ENCODE measurements at regions not wholly inside any gene's neighbourhood (a gene's known extent, or its start where the extent isn't known, plus 50 kb on each side); places are given as distances from the start of the nearest gene placed in this dataset.
A peak's percentile ranks its signal among the peaks of the same experiment; 100 is the strongest.

GRCh38 chr9:10674586-10674985, 61.8 kb upstream of the PTPRD start:
- Histone ChIP-seq H3K27me3 (replicated peaks) (no peaks in the 10 kb centered on the region), H3K27ac (no peak overlapping the region), H3K4me3 (ENCODE audit: low read depth, low read length) (no peak overlapping the region), H3K36me3 (replicated peaks) (no peaks in the 10 kb centered on the region)
- no peak for DNase-seq
- no peak for TF ChIP-seq CTCF (IDR thresholded peaks at IDR 0.05; ENCODE audit: low read depth, low read length, missing control alignments)
- in situ Hi-C loops (cut with HindIII; ENCODE audit: low pct_ligation_motif_present, low sequenced_read_pairs) = no loop called here

- in situ Hi-C loops (cut with HindIII; ENCODE audit: low pct_ligation_motif_present, low sequenced_read_pairs) = no loop called here
- DNase-seq = no peak
- TF ChIP-seq CTCF (IDR thresholded peaks at IDR 0.05; ENCODE audit: low read depth, low read length, missing control alignments) = no peak
These were observed 65.2 kb upstream of the PTPRD start for GRCh38 chr9:10678010-10678409.

GRCh38 chr9:10678790-10679189, 66.0 kb upstream of the PTPRD start:
- in situ Hi-C loops (cut with HindIII; ENCODE audit: low pct_ligation_motif_present, low sequenced_read_pairs) = no loop called here
- H3K27ac ChIP-seq = peak overlapping the region; percentile 86
- no peaks in the 10 kb centered on the region for H3K27me3 ChIP-seq (replicated peaks)
- H3K36me3 ChIP-seq (replicated peaks) = no peaks in the 10 kb centered on the region
- TF ChIP-seq CTCF (IDR thresholded peaks at IDR 0.05; ENCODE audit: low read depth, low read length, missing control alignments) = no peak
- no peak overlapping the region for H3K4me3 ChIP-seq (ENCODE audit: low read depth, low read length)
- peak; percentile 75 for DNase-seq

More at GRCh38 chr9:10678010-10678409, 65.2 kb upstream of the PTPRD start:
- Histone ChIP-seq H3K4me3 (ENCODE audit: low read depth, low read length) (no peak overlapping the region), H3K27me3 (replicated peaks) (no peaks in the 10 kb centered on the region), H3K27ac (peak overlapping the region; percentile 86), H3K36me3 (replicated peaks) (no peaks in the 10 kb centered on the region)

GRCh38 chr9:10686943-10687342, 74.1 kb upstream of the PTPRD start:
- TF ChIP-seq CTCF (IDR thresholded peaks at IDR 0.05; ENCODE audit: low read depth, low read length, missing control alignments) = no peak
- H3K27ac ChIP-seq = no peak overlapping the region
- H3K4me3 ChIP-seq (ENCODE audit: low read depth, low read length) = no peak overlapping the region
- in situ Hi-C loops (cut with HindIII; ENCODE audit: low pct_ligation_motif_present, low sequenced_read_pairs) = no loop called here
- H3K36me3 ChIP-seq (replicated peaks) = no peaks in the 10 kb centered on the region
- H3K27me3 ChIP-seq (replicated peaks) = no peaks in the 10 kb centered on the region
- DNase-seq = no peak

- no peak for TF ChIP-seq CTCF (IDR thresholded peaks at IDR 0.05; ENCODE audit: low read depth, low read length, missing control alignments)
- no peak overlapping the region for H3K4me3 ChIP-seq (ENCODE audit: low read depth, low read length)
- no peaks in the 10 kb centered on the region for H3K27me3 ChIP-seq (replicated peaks)
- DNase-seq = no peak
- in situ Hi-C loops (cut with HindIII; ENCODE audit: low pct_ligation_motif_present, low sequenced_read_pairs) = no loop called here
- H3K36me3 ChIP-seq (replicated peaks) = no peaks in the 10 kb centered on the region
- H3K27ac ChIP-seq = no peak overlapping the region
These were observed 77.7 kb upstream of the PTPRD start for GRCh38 chr9:10690546-10690945.

GRCh38 chr9:10697044-10697443, 84.2 kb upstream of the PTPRD start:
- no peak overlapping the region for H3K4me3 ChIP-seq (ENCODE audit: low read depth, low read length)
- no peak for DNase-seq
- no peak overlapping the region for H3K27ac ChIP-seq
- no peak for TF ChIP-seq CTCF (IDR thresholded peaks at IDR 0.05; ENCODE audit: low read depth, low read length, missing control alignments)
- in situ Hi-C loops (cut with HindIII; ENCODE audit: low pct_ligation_motif_present, low sequenced_read_pairs) = no loop called here
- no peaks in the 10 kb centered on the region for H3K36me3 ChIP-seq (replicated peaks)
- H3K27me3 ChIP-seq (replicated peaks) = no peaks in the 10 kb centered on the region
